HG03565 (cell line): ENCODE measurements at regions not wholly inside any gene's neighbourhood (a gene's known extent, or its start where the extent isn't known, plus 50 kb on each side); places are given as distances from the start of the nearest gene placed in this dataset.
"Not testable (repeated sequence)": the region's sequence is repeated elsewhere in the genome, so short reads cannot be mapped to it uniquely, and the experiment has no call there.

Experiments
- ATAC-seq: cut with Tn5 transposase; IDR thresholded peaks from one replicate; pipeline ENCODE4 v1.9.1; 2021; ENCODE audit warnings: mild to moderate bottlenecking, moderate library complexity; ENCODE audit not compliant: unreplicated experiment

- ATAC-seq = no peak
These were observed 78.5 kb upstream of the CHD2 start for GRCh38 chr15:92821491-92822116.

DNA sequence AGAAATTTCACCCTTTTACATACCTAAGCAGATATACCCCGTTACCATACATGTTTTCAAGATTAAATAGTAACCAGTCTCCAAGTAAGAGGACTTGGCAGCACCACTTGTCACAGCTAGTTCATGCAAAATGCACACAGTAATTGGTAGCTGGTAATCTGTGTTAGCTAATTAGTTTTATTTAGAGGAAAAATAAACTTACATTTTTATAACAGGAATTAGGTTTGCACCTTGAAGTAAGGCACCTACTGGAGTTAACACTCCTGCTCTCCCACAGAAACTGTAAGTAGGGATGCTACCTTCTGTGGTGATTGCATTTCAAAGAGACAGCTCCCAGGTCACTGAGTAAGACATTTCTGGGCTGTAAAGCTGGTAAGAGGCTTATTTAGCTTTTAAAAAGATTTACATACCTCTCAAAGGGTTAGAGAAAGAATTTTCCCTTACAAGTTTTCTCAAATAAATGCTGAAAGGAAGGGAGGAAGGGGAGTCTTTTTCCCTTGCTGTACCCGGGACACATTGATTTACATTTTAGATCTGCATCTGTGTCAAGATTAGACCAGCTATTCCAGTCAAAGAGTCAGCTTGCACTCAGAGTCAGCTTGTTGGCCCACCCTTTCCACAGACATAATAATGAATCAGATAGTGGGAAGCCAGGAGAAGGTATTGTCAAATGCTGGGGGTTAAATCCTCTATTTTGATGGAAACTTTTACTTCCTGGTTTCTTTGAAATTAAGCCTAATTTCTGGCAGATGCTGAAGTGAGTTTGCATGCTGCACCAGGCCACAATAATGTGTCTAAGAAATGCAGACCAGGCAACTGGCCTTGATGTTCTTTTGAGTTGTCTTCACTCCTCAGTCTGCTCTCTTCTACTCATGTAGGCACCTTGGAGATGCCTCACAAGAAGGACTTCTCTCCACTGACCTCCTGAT, 77.6 kb upstream of the CHD2 start:
- ATAC-seq = no peak

GRCh38 chr15:92825985-92826384, 74.1 kb upstream of the CHD2 start:
- ATAC-seq = no peak

- not testable (repeated sequence) for ATAC-seq
These were observed 72.1 kb upstream of the CHD2 start for GRCh38 chr15:92827991-92828390.

DNA sequence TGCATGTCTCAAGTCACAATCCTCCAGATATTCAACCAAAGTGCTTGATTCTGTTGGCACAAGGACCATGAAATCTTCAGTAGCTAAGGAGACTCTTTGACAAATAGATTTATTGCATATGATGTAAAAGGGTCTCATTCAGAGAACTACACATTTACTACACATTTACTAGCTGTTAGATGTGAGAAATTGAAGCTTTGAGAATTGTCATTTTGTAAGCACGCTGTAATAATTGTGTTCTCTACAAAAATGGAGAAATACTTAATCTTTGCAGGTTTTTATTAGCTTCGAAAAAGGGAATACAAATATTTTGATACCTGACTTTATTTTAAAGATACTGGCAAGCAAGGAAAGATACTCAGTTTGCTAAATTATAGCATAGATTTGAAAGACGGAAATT, 70.2 kb upstream of the CHD2 start:
- no peak for ATAC-seq

DNA sequence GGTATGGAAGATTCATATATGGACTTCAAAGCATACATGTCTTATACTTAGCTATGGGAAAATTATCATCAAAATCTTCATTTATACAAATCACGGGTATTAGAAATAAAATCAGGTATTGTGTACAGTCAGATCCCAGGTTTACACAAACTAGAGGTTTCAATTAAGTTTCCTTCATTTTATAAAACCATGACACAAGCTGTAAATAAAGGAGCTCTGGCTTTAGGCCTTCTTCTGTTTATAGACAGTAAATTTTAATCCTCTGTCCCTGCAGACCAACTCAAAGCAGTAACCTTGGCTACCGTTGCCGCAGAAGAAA, 68.8 kb upstream of the CHD2 start:
- no peak for ATAC-seq

DNA sequence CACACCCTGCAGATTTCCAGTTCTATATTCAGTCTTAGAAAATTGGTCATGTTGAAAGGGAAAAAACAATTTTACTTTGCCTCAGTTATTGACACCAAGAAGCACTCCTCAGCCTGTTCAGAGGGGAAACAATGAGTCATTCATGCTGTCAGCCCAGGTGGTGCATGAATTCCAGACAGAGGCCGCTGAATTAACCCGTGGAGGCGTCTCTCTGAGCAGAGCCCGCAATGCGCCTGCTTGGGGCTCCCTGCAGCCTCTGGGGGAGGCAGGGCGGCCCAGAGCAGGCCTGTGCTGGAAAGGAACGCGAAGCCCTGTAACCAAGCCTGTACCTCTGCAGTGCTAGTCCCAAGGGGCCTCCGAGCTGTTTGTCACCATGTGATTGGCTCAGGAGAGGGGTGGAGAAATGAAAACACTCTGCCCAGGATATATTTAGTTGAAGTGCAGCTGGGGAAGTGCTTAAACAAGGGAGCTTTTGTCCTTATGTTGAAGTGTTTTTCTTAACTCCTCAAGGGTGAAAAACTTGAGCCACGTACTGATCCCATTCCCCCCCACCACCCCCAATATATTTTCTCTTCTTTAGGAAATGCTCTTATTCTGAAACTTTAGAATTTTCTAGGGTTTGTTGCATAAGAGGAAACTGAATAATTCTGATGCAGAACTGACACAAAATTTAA, 68.3 kb upstream of the CHD2 start:
- peak; percentile 94 for ATAC-seq

DNA sequence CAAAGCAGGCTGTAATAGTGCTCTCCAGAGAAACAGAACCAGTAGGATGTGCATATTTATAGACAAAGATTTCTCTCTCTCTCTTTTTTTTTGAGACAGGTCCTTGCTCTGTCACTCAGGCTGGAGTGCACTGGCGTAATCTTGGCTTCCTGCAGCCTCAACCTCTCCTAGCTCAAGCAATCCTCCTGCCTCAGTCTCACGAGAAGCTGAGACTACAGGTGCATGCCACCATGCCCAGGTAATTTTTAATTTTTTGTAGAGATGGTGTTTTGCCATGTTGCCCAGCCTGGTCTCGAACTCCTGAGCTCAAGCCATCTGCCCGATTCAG, 67.1 kb upstream of the CHD2 start:
- no peak for ATAC-seq

GRCh38 chr15:92833493-92834271, 66.4 kb upstream of the CHD2 start:
- no peak for ATAC-seq

- ATAC-seq = peak; percentile 80
These were observed 60.4 kb upstream of the CHD2 start for GRCh38 chr15:92839696-92840095.

DNA sequence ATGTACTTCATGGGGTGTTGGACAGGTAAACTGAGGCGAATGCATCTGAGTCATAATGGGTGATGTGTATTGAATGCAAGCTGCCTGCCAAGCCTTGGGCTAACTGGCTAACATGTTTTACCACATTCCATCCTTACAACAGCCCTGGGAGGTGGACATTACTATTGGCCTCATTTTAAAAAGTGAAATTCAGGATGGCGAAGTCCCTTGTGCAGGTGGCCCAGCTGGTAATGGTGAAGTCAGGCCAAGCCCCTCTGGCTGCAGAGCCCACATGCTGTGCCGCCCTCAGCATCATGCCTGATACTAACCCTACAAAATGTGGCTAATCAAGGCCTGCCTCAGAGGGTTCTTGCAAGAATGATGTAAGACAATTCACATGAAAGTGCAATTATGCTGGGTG, 60.0 kb upstream of the CHD2 start:
- no peak for ATAC-seq

- no peak for ATAC-seq
These were observed 56.8 kb upstream of the CHD2 start for GRCh38 chr15:92843326-92843725.

- ATAC-seq = no peak
These were observed 56.3 kb upstream of the CHD2 start for GRCh38 chr15:92843814-92844213.

DNA sequence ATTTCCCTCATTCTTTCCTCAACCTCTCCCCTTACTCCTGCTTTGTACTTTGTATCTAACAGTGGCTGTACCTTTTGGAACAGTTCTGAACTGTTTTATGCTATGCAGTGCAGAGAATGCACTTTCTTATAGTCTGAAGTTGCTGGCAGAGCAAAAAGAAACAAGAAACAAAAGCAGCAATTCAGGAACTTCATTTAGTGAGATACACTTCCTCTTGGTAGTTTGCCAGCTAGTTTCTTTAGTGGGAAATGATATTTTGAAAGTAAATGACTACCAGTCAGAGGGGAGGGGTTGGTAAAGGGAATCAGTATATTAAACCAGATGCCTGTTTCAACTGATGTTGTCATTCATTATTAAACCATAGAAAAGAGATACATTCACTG, 55.0 kb upstream of the CHD2 start:
- ATAC-seq = peak; percentile 44

DNA sequence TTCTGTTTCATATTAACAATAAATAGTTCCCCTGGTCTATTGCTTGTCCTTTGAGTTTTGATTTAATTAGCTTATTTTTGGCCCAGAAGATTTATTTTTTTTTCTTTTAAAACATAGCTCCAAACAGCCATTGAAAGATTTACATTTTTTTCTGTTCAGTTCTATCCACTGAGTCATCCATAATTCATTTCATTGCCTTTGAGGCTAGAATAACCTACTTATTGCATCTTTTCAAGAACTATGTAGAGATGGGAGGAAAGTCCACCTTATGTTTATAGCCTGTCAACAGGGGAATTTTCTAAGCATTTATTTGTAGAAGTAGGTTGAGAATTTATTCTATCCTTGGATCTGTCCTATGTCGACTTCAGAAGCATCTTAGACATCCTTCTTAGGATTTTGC, 53.4 kb upstream of the CHD2 start:
- no peak for ATAC-seq

DNA sequence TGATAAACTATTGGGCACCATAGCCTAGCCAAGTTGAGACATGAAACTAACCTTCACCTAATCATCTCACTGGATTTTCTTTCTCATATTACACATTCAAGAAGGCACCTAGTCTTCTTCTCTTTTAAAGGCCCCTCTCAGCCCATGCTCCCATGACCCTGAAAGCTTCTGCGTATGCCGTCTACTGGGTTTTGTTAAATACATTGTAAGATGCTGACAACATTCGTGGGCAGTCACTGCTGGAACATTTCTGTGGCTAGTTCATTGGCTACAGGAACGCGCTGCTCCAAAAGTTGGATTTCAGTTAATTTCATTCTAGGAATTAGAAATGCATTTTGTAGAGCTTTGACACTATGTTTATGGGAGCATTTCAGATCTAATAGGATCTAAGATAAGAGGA, 52.3 kb upstream of the CHD2 start:
- ATAC-seq = no peak

GRCh38 chr15:92848464-92848851, 51.7 kb upstream of the CHD2 start:
- no peak for ATAC-seq

- ATAC-seq = peak; percentile 65
These were observed 51.1 kb upstream of the CHD2 start for GRCh38 chr15:92848852-92849598.

DNA sequence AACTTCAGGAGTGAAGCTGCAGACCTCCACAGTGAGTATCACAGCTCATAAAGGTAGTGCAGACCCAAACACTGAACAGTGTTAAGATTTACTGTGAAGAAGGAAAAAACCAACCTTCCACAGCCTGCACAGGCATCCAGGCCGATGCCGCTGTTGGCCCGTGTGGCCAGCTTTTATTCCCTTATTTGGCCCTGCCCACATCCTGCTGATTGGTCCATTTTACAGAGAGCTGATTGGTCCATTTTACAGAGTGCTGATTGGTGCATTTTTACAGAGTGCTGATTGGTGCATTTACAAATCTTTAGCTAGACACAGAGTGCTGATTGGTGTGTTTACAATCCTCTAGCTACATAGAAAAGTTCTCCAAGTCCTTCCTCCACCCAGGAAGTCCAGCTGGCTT, 49.9 kb upstream of the CHD2 start:
- ATAC-seq = not testable (repeated sequence)
